NCI-H510A (cell line): ENCODE measurements at regions not wholly inside any gene's neighbourhood (a gene's known extent, or its start where the extent isn't known, plus 50 kb on each side); places are given as distances from the start of the nearest gene placed in this dataset.
"Not testable (repeated sequence)": the region's sequence is repeated elsewhere in the genome, so short reads cannot be mapped to it uniquely, and the experiment has no call there.

Source experiments
- DNase-seq: peaks from one replicate; lab custom pipeline; 2025; lab: John Stamatoyannopoulos, UW

DNA sequence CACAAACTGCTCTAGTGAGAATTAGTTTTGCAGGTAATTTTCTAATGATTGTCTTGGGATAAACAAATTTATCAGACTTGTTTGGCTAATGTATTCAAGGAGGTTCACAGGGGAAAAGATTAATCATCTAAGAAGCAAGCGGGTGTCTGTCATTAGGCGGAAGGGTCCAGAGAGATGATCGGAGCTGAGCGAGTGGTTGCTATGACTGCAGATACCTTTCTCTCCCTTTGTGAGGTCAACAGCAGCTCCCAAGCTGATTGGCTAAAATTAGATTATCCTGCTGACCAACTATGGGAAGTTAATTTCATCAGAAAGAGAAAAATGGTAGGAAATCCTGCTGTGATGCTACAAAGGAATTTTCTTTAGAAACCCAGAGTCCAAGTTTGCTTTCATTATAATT is 276.0 kb downstream of the SOX2 start:
- DNase-seq = no peak

GRCh38 chr3:181998828-181999227 is 287.1 kb downstream of the SOX2 start:
- no peak for DNase-seq

DNA sequence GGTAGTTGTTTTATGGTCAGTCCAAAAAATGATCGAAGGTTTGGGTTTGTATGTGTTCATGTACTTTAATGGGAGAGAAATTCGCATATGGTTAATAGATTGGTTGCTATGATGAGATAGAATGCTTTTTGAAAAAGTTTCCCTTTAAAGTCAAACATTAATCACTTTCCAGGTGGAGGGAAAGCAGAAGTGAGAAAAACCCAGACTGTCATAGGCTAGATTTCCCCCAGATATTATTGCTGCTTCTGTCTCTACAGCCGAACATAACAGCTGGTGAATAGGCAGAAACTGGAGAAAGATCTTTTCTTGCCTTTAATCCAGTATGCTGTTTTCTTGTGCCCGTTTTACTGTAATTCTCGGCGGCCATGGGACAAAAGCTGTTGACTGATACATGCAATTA is 287.6 kb downstream of the SOX2 start:
- DNase-seq = no peak

- DNase-seq = no peak
Observed at GRCh38 chr3:182000447-182000846, 288.7 kb downstream of the SOX2 start.

DNA sequence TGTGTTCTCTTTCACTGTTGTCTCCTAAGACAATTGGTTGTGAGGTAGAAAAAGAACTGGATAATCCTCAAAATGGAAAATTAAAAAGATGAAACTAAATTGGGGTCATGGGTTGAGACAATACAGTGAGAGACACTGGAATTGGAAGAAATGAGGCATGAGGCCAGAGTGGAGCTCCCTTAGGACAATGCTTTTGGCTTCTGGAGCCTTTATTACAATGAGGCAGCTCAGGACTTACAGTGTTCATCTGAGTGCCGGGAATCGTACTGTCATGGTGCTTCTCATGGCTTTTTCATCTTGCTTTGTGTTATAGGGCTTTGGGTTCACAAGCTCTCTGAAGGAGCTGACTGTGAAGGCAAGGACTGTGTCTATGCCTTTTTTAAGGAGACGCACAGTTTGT is 293.5 kb downstream of the SOX2 start:
- no peak for DNase-seq

DNA sequence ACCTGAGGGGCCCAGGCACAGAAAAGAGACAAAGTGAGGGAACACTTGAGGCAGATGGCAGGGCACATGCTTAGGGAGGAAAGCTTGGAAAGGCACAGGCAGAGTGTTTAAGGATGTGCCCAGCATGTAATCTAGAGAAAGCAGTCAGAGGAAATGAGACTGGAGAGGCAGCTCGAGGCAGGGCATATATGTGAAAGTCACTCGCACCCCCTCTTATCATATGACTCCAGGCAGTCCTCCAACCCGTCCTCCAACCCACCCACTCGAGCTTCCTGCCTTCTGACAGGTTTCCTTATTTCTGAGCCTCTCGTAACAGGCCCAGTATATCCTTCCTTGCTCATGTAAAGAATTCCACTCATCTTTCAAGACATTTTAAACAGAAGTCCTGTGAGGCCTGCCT is 294.0 kb downstream of the SOX2 start:
- no peak for DNase-seq

DNA sequence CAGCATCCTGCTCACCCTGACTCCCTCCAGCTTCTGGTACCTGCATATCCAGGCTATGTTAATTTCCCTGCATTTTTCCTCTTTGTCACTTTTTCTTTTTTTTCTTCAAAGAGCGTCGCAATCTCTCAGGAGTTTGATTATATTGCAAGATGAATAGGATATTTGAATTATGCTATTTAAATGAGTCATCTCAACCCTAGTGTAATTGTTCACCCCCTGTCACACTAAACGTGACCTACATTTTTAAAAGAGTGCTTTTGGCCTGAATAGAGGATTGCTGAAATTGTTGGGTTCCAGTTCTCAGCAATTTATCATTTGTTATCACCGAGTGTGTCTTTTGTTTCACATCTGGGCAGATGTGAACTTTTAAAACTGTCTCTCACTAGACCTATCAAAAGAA is 294.7 kb downstream of the SOX2 start:
- no peak for DNase-seq

GRCh38 chr3:182007441-182007840 is 295.7 kb downstream of the SOX2 start:
- no peak for DNase-seq

- DNase-seq = no peak
Observed at GRCh38 chr3:182018361-182018760, 306.6 kb downstream of the SOX2 start.

DNA sequence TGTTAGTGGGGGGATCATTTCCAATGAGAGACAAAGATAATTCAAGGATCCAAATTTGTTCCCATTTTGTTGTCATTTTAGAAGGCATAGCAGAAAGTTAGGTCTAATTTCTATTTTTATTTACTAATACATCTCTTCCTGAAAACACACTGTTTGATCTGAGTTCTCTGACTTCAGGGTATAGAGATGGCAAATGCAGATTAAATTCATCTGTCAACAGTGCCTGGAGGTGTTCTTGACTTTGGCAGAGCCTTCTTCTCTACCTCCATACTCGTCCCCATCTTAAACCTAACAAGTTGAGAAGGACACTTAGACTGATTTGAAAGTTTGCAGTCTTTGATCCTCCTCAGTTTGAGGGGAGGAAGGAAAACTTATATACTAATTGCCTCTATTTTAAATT is 308.2 kb downstream of the SOX2 start:
- no peak for DNase-seq

GRCh38 chr3:182023843-182024242 is 312.1 kb downstream of the SOX2 start:
- DNase-seq = no peak

DNA sequence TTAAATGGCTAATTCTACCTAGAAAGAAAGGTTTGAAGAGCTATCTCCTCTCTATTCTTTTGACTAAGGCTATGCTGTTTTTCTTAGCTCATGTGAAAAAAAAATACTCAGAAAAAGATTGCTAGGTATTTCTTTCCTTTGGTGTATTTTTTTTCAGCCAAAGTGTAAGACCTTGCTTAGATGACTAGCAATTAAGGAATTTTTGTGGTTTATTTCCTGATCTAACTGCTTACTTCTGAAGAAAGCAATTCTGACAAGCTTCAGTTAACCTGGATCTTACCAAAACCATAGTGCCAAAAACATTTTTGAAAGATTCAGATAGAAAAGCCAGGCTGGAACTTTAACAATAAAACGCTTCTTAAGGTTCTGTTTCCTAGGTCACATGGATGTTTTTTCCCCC is 315.6 kb downstream of the SOX2 start:
- DNase-seq = no peak

DNA sequence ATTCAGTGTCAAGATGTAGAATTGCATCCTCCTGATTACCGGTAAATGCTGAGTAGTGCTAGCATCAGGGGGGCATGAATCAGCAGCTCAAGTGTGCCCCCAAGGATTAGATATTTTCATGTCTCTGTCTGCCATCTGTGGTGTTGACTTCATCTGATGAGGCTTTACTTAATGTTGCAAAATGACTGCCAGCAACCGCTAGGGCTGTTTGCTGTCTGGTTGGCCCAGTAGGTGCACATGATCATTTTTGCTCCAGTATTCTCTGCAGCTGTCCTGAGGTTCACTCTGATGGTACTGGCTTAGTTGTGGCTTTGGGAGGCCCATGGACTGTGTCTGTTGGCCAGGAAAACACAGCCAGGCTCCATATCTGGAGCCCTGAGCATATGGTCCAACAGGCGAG is 316.4 kb downstream of the SOX2 start:
- no peak for DNase-seq

- DNase-seq = not testable (repeated sequence)
Observed at GRCh38 chr3:182034231-182034630, 322.5 kb downstream of the SOX2 start.

DNA sequence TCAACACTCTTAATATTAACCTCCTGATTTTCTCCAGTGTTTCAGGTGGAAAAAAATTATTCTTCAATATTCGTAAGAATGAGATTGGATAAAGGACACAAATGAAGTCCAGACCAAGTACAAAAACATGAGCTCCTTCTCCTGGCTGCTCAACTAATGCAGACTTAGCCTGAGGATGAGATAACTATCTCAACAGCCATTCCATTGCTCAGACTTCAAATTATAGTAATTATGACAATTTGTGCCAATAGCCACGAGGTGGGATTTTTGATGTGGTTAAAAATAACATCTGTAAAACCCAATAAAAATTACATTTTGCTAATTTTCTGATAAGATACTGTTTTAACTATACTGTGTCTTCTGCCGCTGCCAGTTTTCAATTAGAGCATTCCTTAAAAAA is 323.6 kb downstream of the SOX2 start:
- DNase-seq = no peak

DNA sequence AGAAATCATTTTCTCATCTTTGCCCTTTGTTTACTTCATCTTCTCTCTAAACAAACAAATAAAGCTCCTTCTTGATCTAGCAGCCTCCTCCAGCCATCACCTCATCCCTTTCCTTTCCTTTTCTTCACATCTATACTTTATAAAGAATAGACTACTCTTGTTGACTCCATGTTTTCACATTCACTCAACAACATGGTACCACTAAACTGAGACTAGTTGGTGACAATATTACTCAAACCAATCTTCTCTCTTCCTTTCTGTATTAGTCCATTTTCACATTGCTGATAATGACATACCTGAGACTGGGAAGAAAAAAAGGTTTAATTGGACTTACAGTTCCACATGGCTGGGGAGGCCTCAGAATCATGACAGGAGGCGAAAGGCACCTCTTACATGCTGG is 324.7 kb downstream of the SOX2 start:
- DNase-seq = no peak

- no peak for DNase-seq
Observed at GRCh38 chr3:182041668-182042291, 330.1 kb downstream of the SOX2 start.

GRCh38 chr3:182045736-182046135 is 334.0 kb downstream of the SOX2 start:
- DNase-seq = no peak

- DNase-seq = no peak
Observed at GRCh38 chr3:182046166-182046764, 334.5 kb downstream of the SOX2 start.

DNA sequence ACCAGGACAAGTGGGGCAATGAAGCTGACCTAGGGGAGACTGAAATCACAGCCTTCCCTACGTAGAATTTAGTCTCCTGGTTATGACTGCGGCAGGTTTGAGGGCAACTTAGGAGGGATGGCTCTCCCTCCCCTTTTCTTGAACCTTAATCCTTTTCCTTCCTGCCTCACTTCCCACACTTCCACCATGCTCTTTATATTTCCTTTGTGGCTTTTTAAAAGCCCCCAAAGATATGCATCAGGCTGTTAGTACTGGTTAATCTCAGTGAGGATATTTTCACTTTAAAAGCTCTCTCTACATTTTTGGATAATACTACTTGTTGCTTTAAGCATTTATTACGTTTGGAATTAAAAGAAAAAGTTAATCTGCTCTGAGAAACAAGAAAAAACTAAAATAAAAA is 339.2 kb downstream of the SOX2 start:
- DNase-seq = no peak

DNA sequence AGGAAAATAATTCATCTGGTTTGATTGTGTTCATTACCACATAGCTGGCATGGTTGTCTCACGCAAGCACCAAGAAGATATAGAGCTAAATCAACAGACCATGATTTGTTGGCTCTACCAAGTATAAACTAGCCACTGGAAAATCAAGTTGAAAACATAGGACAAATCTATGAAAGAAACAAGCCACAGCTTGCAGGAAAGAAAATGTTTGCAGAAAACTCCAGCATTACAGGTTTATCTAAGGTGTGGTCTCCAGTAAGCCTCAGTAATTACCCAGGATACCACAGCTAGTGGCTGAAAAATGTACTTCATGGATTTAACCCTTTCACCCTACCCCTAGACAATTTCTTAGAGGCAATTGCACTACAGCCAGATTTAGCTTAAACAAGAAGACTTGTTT is 340.6 kb downstream of the SOX2 start:
- no peak for DNase-seq

DNA sequence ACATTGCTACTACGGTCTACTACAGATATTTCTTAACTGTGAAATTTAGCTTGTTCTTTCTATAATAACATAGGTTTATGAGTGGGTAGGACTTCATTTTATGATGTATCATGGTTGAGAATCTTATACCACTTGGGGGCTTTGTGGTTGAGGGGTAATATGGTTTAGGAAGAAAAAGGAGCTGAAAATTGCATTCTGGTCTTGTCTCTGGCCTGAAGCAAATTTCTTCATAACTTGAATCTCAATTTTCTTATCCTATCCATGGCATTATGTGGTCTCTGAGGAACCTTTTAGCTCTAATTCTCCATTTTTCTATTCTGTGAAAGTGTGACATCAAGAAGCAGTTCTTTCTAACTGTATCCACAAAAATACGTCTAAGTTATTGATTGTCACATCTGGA is 341.0 kb downstream of the SOX2 start:
- DNase-seq = no peak

GRCh38 chr3:182058488-182058887 is 346.8 kb downstream of the SOX2 start:
- no peak for DNase-seq

GRCh38 chr3:182063742-182064141 is 352.0 kb downstream of the SOX2 start:
- DNase-seq = no peak
